HG03108 (cell line): ENCODE measurements at regions not wholly inside any gene's neighbourhood (a gene's known extent, or its start where the extent isn't known, plus 50 kb on each side); places are given as distances from the start of the nearest gene placed in this dataset.
A peak's percentile ranks its signal among the peaks of the same experiment; 100 is the strongest.
"Not testable (repeated sequence)": the region's sequence is repeated elsewhere in the genome, so short reads cannot be mapped to it uniquely, and the experiment has no call there.

Source experiments
- ATAC-seq: cut with Tn5 transposase; IDR thresholded peaks from one replicate; pipeline ENCODE4 v1.9.1; 2021; ENCODE audit warnings: moderate library complexity; ENCODE audit not compliant: unreplicated experiment

- ATAC-seq: no peak
These were observed 115.6 kb upstream of the ZBED5 start for GRCh38 chr11:10973416-10973815.

DNA sequence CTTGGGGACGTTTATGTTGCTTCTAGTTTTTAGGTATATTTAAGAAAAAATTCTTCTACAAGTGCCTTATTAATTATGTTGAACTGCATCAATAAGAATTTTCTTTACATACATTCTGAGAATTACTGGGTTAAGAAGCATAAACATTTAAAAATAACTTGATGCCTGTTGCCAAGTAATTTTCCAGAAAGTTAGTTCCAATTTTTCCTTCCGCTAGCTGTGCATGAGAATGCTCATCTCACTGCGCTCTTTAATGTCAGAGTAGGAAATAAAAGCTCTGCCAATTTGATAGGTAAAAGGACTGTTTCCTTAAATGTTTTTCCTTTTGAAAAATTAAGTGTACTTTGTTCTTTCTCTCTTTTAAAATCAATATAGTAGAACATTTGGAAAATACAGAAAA is 113.1 kb upstream of the ZBED5 start:
- no peak for ATAC-seq

DNA sequence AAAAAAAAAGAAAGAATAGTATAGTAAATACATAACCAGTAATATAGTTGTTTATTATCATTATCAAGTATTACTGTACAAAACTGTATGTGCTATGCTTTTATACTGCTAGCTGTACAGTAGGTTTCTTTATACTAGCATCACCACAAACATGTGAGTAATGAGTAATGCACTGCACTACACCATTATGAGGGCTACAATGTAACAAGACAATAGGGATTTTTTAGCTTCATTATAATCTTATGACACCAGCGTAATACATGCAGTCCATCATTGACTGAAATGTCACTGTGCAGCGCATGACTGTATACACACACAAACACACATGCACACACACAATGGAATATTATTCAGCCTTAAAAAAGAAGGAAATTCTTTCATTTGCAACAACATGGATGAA is 111.5 kb upstream of the ZBED5 start:
- ATAC-seq: no peak

- ATAC-seq: not testable (repeated sequence)
These were observed 99.0 kb upstream of the ZBED5 start for GRCh38 chr11:10956884-10957283.

DNA sequence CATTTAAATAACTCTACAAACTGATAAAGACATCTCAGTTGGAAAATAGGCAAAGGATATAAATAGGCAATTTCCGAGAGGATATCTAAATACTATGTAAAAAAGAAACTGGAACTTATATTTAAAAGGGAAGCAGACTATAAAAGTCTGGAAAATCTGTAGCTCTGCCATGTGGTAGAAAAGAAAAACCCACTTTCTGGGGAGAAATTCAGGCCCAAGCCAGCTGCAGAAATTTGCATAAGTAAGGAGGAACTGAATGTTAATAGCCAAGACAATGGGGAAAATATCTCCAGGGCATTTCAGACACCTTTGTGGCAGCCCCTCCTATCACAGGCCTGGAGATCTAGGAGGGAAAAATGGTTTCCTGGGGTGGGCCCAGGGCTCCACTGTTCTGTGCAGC is 97.8 kb upstream of the ZBED5 start:
- no peak for ATAC-seq

DNA sequence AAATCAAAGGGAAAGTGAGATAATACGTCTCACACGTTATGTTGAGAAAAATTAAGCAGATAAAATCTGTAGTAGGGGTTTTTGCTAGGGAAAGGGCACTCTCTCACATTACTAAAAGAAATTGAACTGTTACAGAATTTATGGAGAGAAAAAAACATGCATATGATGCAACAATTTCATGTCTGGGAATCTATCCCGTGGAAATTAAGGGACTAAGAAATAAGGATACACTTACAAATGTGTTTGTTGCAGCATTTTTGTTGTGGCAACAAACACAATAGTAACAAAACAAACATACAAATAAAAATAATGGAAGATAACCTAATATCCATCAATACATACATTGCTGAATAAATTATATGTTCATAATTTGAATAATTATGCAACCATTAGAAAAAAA is 96.3 kb upstream of the ZBED5 start:
- no peak for ATAC-seq

DNA sequence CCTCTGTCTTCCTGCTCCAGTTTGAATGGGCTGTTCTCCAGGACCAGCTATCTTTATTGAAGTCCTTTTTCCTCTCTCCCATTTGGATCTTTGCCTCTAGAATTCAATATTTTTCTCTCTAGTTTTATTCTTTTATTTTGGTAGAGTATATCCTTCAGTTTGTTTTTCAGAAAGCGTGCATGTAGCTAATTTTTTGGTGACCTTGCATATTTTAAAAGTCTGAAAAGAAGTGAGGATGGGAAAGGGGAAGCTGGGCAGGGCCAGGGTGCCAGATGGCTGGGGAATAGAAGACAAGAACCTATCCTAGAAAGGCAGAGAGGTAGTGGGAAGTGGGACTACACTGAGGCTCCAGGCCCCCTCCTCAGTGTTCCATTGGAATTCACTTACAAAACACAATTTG is 95.0 kb upstream of the ZBED5 start:
- ATAC-seq: no peak

- not testable (repeated sequence) for ATAC-seq
These were observed 90.1 kb upstream of the ZBED5 start for GRCh38 chr11:10947935-10948334.

DNA sequence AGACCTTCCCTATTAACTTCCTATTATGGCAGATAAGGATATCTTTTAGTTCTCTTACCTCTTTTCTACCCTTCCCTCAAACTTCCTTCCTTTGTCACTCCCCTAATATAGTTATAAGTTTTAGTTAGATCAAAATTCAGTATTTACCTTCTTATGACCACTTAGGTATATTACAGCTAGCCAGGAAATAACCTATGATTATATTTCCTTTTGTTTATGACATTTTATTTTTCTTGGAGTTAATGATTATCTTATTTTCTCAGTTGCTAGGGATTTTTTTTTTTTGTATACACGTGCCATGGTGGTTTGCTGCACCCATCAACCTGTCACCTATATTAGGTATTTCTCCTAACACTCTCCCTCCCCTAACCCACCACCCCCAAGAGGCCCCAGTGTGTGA is 88.2 kb upstream of the ZBED5 start:
- no peak for ATAC-seq

GRCh38 chr11:10945196-10945595 is 87.3 kb upstream of the ZBED5 start:
- no peak for ATAC-seq

GRCh38 chr11:10943968-10944367 is 86.1 kb upstream of the ZBED5 start:
- no peak for ATAC-seq

- ATAC-seq: no peak
These were observed 84.8 kb upstream of the ZBED5 start for GRCh38 chr11:10942620-10943019.

DNA sequence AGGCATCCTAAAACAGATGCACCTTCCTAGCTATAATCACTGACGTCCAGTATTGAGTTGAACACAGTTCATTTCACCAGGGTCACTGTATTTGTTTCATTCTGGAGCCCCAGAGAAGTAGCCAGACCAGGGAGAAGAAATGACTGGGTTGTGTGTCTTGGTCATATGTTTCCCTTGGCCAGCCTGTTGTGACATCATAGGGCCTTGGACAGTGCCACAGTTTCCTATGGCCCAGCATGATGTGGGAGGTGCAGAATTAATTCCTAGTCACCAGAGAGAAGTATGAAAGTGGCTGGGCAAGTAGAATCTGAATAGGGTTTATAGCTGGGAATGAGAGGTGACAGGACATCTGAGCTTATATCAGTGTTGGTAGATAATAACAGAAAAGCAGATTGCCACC is 84.0 kb upstream of the ZBED5 start:
- ATAC-seq: no peak

- ATAC-seq: no peak
These were observed 83.6 kb upstream of the ZBED5 start for GRCh38 chr11:10941414-10941813.

DNA sequence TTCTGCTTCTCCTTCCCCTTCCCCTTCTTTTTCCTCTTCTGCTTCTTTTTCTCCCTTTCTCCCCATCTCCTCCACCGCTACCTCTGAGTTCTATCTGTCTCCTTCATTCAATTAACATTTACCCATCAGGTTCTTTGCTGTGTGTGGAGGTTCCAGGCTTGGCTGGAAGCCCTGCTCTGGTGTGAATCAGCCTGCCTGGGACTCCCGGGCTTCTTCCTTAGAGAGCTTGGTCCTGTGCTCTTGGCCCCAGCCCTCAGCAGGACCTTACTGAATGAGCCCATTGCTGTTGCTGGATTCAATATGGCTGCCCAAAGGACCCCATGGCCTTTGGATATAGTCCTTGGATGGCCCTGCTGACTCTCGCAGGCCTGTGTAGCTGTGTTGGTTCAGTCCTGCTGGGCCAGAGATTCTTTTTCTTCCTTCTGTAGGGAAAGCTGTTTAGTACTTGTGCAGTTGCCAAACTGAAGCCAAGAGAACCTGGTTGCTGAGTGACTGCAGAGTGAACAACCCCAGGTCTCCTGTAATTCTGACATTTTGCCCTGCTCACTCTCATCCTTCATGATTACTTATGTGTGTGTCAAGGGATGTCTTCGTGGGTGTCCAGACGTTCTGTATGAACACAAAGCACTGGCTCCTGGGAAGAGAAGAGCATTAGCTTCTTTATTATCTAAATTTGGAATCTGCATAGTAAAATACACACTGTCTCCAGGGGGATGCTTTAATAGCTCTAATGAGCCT is 81.0 kb upstream of the ZBED5 start:
- ATAC-seq: no peak

GRCh38 chr11:10938231-10938630 is 80.4 kb upstream of the ZBED5 start:
- ATAC-seq: no peak

DNA sequence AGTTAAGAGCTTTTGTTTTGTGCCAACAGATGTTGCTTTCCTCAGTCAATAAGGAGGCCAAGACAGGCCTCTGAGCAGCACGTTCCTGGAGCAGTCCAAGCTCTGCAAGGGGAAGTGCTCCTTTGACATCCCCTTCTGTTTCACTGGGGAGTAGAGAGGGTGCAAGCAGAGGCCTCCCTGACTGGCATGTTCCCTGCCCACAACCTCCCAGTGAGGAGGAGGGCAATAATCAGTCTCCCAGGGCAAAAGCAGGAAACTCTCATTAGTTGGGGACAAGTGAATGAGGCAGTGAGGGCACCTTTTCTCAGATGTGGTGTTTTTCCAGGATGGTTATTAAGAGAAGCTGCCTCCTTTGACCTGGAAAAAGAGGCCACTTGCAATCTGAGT is 79.5 kb upstream of the ZBED5 start:
- ATAC-seq: no peak

DNA sequence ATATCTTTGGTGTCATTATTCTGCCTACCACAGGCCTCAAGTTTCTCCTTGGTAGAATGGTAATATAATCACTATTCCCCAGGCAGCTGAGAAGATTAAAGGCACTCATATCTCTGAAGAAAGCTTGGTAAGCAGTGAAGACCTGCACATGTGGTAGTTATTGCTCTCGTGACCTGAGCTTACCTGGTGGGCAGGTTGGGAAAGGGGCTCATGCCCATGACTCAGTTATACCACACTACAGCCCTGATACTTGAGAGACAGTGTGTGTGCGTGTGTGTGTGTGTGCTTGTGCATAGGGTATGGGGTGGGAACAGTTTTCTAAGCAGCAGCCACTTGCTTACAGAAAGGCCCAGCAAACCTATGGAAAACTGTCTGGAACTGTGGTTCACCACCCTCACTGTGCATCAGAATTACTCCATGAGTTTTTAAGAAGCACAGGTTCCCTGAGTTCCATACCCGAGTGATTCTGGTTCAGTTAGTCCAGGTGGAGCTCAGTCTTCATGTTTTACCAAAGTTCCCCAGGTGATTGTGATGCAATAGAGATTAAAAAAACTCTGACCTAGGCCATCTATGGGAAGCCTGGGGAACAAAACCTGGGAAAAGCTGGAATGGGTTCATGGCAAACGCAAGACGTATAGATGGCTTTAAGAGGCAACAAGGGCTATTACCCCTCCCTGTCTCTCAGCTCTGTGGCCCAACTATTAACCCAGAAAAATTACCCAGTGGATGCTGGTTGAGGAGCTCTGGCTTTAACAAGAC is 79.0 kb upstream of the ZBED5 start:
- no peak for ATAC-seq

- ATAC-seq: no peak
These were observed 77.2 kb upstream of the ZBED5 start for GRCh38 chr11:10935015-10935559.

DNA sequence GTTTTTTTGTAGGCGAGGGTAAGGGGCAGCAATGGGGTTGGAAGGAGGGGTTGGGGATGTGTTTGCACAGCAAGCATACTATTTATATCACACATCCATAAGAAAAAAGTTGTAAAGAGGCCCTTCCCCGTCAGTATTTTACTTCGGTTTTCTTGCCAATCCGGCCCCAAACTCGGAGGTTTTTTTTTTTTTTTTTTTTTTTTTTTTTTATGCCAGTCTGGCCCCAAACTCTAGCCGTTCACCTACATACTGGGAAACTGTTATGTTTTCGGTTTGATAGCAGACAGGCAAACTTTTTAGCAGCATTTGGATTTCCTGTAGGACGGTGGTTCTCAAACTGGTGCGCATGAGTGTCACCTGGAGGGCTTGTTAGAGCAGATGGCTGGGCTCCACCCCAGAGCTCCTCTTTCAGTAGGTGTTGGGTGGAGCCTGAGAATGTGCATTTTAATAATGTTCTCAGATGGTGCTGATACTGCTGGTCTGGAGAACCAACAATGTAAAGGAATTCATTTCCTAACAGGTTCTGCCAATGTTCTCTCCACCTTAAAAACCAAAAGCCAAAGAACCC is 76.5 kb upstream of the ZBED5 start:
- no peak for ATAC-seq

DNA sequence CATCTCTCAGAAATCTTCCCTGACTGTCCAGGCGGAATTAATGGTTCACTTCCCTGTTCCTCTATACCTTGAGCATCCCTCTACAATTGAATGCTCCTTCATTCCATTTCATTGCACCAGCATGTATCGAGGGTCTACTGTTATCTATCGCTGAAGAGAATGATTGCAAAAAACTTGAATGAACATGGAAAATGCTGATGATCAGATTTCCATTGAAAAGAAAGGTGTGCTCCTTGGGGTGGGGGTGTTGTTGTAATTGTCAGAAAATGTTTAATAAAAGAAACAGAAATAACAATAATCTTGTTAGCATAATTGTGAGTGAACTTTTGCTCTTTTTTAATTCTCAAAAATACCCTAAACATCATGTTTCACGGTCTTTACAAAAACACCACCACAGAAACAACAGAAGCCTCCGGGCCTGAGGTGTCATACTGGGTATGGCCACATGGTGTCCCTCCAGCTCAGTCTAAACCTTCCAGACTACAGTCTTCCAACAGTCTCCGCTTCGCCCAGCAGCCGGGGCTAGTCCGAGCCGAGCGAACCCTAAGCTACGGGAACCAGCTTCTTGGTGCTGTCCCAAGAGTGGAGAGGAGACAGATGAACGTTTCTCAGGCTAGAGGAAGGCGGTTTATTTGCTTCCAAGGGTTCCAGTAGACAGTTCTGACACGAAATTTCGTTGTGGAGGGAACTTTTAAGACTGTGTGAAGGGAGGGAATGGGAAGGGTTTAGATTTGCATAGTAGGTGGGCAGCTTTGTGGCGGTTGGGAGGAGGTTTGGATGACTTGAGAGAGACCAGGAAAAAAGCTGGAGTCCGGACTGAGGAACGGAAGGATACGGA is 75.8 kb upstream of the ZBED5 start:
- peak; percentile 92 for ATAC-seq
